BE2C (cell line): ENCODE measurements at regions not wholly inside any gene's neighbourhood (a gene's known extent, or its start where the extent isn't known, plus 50 kb on each side); places are given as distances from the start of the nearest gene placed in this dataset.

ENCODE experiments used
- DNase-seq: peaks from one replicate; pipeline ENCODE4 v3.0.0-alpha.2; 2020
- H3K27me3 ChIP-seq: fragments of 250-450 bp; sonication (Bioruptor Pico); 2 replicates; pipeline ENCODE4 v1.5.1; 2020; ENCODE audit warnings: mild to moderate bottlenecking
- H3K36me3 ChIP-seq: fragments of 250-450 bp; sonication (Bioruptor Pico); 2 replicates; pipeline ENCODE4 v1.5.1; 2020; ENCODE audit warnings: mild to moderate bottlenecking
- H3K4me1 ChIP-seq: fragments of 250-450 bp; sonication (Bioruptor Pico); 2 replicates; pipeline ENCODE4 v1.5.1; 2020
- H3K4me3 ChIP-seq: 2 replicates; pipeline ENCODE4 v1.5.1; 2011; ENCODE audit warnings: low read depth, low read length
- H3K9me3 ChIP-seq: fragments of 250-450 bp; sonication (Bioruptor Pico); 2 replicates; pipeline ENCODE4 v1.5.1; 2020
- TF ChIP-seq, protein P1 (sequence below): IDR thresholded peaks from 2 replicates; pipeline ENCODE4 v1.5.1; 2012; ENCODE audit warnings: mild to moderate bottlenecking, low read depth, low read length

DNA sequence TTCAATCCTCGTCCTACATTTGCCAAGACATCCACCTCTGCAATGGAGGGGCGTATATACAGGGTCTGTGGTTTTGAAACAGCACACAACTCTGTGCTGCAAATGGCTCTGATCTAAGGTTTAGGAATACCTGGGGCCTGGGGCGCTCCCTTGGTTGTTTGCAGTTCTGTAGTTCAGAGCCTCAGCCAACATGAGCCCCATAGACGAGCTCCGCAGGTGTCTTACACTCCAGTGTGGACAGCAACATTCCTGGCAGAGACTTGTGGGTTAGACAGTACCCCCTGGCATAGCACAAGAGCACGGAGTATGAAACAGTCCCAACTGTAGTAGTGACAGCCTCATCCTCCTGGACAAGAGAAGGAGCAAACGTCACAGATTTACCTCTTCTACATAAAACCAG is 120.3 kb upstream of the BARHL2 start:
- Histone ChIP-seq H3K4me3 (no peak overlapping the region), H3K36me3 (no peaks in the 10 kb centered on the region), H3K27me3 (peaks cover 30% of the 10 kb centered on the region), H3K9me3 (no peaks in the 10 kb centered on the region), H3K4me1 (no peaks in the 10 kb centered on the region)
- DNase-seq, result no peak
- TF ChIP-seq, protein P1, sequence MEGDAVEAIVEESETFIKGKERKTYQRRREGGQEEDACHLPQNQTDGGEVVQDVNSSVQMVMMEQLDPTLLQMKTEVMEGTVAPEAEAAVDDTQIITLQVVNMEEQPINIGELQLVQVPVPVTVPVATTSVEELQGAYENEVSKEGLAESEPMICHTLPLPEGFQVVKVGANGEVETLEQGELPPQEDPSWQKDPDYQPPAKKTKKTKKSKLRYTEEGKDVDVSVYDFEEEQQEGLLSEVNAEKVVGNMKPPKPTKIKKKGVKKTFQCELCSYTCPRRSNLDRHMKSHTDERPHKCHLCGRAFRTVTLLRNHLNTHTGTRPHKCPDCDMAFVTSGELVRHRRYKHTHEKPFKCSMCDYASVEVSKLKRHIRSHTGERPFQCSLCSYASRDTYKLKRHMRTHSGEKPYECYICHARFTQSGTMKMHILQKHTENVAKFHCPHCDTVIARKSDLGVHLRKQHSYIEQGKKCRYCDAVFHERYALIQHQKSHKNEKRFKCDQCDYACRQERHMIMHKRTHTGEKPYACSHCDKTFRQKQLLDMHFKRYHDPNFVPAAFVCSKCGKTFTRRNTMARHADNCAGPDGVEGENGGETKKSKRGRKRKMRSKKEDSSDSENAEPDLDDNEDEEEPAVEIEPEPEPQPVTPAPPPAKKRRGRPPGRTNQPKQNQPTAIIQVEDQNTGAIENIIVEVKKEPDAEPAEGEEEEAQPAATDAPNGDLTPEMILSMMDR, result no peak

DNA sequence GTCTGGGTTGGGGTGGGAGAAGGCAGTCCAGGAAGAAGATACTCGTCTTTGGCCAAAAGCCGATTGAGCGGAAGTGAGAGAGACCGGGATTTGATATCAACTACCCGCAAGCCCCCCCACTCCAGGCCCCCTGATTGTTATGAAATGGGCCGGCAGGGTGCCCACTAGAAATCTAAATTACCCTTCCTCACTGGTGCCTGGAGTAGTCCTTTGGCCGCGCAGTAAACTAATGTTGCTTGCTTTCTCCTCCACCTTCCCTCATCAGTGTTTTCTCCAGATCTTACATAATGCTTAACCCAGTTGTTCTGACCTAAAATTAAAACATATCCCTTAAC is 119.2 kb upstream of the BARHL2 start:
- DNase-seq, result no peak
- Histone ChIP-seq H3K27me3 (peaks cover 40% of the 10 kb centered on the region), H3K9me3 (no peaks in the 10 kb centered on the region), H3K36me3 (no peaks in the 10 kb centered on the region), H3K4me3 (no peak overlapping the region), H3K4me1 (no peaks in the 10 kb centered on the region)
- TF ChIP-seq, protein P1, result no peak

DNA sequence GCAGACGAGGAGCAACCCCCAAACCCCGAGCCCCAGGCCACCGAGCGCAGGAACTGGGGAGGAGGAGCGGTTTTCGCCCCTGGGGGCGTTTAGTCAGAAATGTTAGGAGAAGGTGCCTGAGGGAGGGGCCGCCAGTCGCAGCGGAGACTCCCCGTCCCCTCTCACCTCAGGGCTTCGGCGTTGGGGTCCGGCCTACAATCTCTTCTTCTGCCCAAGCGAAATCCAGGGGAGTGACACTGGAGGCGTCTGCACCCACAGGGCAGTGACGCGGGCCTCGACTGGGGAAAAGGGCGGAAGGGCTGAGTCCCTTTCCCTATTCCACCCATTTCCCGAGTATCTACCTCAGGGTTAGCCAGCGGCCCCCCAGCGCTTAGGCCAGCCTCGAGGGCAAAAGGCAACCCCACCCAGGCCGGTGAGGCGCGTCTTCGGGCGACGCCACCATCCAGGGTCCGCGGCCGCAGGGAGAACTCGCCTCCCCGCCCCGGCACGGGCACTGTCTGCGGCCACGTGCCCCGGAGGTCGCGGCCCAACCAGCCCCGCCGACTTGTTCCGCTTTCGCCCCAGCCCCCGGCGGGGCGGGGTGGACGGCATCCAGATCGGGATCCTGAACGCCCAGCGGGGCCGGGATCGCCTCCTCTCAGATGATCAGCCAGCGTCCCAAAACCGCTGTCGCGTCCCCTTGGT is 118.7 kb upstream of the BARHL2 start:
- no peak for DNase-seq
- Histone ChIP-seq H3K4me1 (no peaks in the 10 kb centered on the region), H3K4me3 (no peak overlapping the region), H3K36me3 (no peaks in the 10 kb centered on the region), H3K9me3 (no peaks in the 10 kb centered on the region), H3K27me3 (peaks cover 40% of the 10 kb centered on the region)
- TF ChIP-seq, protein P1, result no peak

DNA sequence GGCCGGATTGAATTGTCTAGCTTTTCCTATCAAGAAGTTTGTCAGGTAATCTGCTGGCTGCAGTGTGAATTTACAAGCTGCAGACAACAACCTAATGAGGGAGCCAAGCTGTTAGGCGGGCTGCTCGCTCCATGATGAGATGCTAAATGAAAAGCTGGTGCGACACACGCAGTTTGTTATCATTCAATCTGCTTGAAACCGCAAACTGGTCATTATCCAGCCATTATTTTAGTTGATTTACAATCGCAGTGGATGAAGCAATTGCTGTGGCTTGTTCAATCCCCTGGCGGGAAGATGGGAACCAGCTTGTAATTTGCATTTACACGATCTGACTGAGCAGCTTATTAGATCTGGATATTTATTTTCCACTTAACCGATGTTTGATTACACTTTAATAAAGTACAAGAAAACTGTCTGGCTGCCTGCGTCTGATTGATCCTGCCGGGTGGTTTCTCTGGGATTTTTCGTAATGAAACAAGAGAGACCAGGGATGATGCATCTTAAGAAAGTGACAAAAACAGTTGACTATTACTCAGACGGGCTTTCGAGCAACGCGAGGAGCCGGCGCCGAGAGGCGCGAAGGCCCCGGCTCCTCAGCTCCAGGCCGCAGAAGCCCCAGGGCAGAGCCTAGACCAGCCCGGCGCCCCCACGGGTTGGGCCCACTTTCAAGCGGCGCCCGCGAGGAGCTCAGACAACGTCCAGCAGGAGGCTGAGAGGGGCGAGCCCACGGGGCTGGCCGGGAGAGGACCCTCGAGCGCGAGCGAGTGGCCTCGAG is 118.0 kb upstream of the BARHL2 start:
- no peak for DNase-seq
- Histone ChIP-seq H3K36me3 (no peaks in the 10 kb centered on the region), H3K4me1 (no peaks in the 10 kb centered on the region), H3K4me3 (no peak overlapping the region), H3K9me3 (no peaks in the 10 kb centered on the region), H3K27me3 (peaks cover 40% of the 10 kb centered on the region)
- TF ChIP-seq, protein P1, result no peak

DNA sequence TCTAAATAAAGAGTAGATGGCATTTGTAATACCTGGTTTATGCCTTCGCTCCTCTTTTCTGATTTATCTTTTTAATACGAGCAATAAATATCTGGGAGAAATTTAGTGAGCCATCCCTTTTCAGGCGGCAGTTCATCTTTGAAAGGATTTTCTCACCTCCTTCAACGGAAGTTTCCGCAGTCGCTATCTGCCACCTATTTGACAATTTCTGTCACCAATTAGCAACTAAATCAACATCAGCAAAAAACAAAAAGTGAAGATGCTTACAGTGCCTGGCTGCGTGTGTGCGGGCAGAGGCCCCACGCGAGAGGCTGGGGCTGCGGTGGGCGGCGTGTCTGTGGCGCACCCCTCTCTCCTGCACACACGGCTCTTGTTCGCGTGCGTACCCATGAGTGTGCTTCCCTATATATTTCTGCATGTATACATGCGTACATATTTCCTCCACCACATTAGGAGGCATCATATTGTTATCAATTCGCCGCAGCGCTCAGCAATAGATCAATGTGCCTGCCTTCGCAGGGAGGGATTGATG is 117.3 kb upstream of the BARHL2 start:
- Histone ChIP-seq H3K27me3 (peaks cover 40% of the 10 kb centered on the region), H3K9me3 (no peaks in the 10 kb centered on the region), H3K4me3 (no peak overlapping the region), H3K4me1 (no peaks in the 10 kb centered on the region), H3K36me3 (no peaks in the 10 kb centered on the region)
- TF ChIP-seq, protein P1, result no peak
- DNase-seq, result no peak
